NOMO-1 treated with dmso at 0.1 percent for 144 hours (cell line): ENCODE measurements at regions not wholly inside any gene's neighbourhood (a gene's known extent, or its start where the extent isn't known, plus 50 kb on each side); places are given as distances from the start of the nearest gene placed in this dataset.
"Not testable (repeated sequence)": the region's sequence is repeated elsewhere in the genome, so short reads cannot be mapped to it uniquely, and the experiment has no call there.

ENCODE experiments used
- DNase-seq: peaks from one replicate; lab custom pipeline; 2025; ENCODE audit not compliant: unreplicated experiment; lab: John Stamatoyannopoulos, UW

DNA sequence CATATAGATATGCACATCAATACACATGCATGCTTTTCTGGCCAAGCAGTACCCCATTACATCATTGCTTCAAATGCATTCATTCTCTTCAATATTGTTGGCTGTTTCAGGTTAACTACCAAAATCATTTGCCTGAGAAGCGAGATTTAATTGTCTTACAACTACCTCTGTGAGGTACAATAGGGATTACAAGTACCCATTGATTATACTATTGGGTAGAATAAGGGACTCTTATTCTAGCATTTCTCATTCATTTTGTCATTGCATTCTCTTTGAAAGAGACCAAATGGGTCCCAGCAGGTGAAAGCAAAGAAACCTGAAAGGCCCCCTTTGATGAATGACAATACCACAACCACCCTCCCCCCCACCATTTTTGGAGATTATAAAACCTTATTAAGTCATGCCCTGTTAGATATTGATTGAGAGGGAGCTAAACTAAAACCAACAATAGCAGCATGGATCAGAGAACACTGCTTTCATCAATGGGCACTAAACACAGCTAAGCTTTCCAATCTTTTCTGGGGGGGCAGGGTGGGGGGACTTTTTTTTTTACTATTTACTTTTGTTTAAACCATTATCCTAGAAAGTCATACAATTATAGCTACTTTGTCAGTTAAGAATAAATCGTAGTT lies 375.0 kb upstream of the CCNH start:
- no peak for DNase-seq

DNA sequence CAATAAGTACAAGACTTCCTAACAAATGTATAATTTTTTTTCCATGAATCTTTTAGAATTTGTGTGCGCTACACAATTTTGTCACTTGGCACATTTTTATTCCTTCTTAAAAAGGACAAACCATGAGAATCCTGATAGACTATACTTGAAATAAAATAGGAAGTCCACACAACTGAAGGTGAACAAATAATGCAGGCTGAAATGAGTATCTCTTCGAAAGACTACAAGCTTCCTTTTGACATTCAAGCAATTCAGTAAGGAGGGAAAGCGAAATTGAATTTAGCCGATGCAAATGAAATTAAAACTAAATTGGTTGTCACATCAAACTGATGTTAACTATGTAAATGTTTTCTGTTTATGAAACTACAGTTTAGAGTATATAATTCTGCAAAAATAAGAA lies 374.4 kb upstream of the CCNH start:
- DNase-seq, result no peak

DNA sequence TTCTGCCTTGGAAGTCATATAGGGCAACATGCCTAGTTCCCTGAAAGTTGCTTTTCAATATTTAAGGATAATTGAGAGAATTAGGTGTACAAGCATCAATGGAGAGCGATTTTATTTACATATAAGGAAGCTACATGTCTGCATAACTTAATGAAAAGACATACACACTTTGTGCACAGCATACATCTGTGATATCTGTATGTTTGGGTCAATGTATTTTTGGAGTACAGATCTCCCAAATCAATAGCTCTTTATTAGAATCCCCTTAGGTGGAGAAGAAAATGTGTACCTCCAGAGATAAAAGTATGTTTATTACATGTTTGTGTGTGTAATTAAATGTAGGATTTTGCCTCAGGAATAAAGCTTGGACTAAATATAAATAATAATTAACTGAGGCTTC lies 373.7 kb upstream of the CCNH start:
- DNase-seq, result no peak

DNA sequence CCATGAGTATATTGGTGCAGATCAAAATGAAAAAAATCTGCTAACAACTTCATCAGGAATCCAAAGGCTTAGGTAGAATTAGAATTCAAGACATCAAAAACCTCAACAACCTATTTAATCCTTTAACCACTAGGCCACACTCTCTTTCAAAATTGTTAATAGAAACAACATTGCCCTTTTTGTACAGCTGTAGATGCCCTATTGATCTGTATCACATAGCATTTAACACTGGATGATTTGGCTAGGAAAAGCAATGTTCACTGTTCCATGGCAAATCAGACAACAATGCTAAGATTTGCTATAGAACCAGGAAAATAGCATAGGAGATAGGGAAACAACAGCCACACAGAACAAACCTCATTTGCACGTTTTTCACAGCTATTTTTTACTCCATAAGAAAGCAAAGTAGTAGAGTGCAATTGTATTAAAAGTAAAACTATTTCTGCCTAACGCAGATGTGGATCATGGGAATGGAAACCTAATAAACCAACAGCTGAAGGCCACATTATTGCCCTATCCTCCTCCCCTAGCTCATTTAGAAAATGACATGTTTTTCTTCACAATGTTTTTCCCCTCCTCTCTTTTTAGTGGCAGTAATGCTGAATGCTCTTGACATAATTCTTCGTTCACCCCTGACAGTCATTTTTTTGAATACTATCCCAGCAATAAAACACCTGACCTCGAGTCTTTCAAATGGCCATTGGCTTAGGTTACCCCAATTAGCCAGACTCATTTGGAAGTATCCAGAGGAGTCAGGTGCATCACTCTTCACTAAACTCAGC lies 373.0 kb upstream of the CCNH start:
- no peak for DNase-seq

DNA sequence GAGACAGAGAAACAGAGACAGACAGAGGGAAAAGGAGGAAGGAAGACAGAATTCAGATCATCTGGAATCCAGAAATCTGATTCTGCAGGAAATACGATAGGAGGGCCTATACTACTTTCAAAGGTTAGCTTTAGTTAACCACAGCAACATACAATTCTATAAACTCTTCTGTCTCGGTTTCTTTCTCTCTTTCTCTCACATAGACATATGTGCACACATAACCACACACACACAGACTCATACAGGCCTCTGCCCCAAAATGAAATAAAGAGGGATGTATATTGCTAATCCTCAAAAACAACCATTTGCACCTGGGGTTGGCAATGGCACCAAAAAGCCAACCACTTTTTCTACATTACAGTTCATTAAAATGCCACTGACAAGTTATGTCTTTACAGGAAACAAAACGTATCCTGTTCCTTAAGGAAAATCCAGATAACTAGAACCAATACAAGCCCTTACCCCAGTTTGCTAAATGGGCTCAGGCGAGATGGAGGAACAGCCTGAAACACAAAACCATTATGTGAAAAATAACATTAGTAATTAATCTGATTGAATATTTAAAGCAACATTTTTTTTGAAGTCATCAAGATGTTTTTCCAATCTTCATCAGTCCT lies 372.3 kb upstream of the CCNH start:
- no peak for DNase-seq

DNA sequence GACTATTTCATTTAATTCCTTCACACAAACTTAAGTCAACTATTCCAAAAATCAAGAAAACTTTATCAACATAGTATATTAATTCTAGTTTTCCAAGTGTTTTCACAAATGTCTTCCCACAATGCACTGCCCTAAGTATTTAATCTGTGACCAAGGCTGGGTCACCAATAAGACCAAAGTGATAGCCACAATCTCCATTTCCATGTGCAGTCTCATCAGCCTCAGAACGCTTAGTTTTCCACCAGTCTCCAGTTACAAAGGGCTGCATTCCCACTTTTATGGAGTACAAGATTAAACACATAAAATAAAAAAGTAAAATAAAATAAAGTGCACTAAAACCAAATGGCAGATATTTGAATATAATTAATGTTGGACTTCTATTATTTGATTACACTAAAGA lies 371.6 kb upstream of the CCNH start:
- DNase-seq, result no peak

DNA sequence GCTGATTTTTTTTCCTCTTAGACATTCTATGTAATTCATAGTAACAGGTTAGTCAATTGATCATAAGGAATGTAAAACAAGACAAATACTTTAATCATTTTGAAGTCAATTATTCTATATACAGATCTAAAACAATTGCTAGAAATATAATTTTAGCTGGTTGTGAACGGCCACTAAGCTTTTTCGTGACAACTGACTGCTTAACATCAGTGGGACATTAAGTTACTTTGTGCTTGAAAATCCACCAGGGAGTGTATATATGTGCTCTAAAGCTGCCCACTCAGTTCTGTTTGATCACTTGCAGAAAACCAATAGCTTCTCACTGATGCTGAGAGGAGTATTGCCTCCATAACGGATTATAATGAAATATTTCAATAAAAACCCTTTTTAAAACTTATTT lies 370.2 kb upstream of the CCNH start:
- no peak for DNase-seq

DNA sequence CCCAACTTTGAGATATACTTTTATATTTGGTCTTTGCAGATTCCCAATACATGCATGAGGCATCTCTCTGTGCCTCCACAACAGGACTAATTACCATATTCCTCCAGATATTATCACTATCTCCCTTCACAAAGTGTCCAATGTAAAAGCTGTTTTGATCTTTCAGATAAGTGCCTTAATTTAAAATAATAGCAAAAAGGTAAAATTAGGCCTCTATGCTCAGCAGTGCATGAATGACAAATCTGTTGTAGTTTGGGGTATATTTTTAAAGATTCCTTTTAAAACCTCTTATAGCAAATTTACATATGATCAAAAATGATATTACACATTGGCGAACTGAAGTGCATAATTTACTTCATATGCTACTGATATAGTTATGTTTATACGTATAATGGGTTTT lies 369.2 kb upstream of the CCNH start:
- no peak for DNase-seq

DNA sequence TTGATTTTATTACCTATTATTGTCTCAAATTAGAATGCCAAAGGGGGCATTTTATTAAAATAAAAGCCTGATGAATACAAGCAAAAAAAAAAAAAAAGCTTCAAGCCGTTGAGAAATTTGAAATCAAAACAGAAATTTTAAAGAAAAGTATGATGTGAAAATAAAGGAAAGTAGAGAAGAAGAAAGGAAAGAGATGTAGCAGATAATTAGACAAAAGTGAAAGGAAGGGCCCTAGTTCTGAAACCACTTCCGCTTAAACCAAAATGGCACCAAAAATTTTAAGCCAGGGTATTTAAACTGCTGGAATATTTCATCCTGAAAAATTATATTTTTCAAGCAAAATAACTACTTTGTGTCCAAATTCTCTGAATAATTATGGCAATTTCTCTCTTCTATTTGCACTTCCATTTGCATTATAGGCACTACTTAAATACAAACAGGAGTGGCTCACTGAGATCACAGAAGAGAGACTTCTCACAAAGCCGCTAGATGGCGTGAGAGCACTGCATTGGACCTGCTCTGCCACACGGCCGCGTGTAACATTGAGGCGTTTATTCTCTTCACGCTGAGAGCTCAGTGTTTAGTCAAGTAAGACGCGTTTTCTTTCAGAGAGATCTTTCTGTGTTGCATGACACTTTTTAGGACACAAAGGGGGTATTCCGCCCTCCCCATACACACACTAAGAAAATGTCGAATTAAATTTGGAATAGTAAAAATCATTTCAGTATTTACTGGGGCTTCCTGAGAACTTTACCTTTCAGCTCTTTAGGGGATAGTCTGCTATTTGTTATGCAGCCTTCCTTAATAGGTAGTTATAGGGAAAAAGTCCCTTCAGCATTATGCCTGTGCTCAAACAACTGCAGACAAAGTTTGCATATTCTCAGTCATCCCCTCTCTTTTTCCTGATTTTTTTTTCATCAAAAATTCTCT lies 368.4 kb upstream of the CCNH start:
- peak; percentile 41 for DNase-seq

DNA sequence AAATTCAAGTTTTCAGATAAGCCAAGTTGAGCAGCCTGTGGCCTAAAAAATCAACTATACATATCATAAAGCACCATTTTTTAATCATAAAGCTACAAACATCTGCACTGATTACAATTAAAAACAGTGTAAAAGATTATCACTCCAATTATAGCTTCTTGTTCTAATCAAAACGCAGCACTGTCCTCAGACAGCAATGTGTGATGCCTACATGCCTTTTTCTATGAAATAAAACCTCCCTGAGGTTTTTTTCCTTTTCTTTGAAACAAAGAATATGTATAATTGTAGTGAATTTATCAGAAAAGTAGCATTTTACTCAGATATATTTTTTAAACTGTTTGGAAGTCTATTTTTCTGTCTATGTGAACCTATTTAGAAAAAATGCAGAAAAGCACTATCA lies 366.1 kb upstream of the CCNH start:
- DNase-seq, result no peak

DNA sequence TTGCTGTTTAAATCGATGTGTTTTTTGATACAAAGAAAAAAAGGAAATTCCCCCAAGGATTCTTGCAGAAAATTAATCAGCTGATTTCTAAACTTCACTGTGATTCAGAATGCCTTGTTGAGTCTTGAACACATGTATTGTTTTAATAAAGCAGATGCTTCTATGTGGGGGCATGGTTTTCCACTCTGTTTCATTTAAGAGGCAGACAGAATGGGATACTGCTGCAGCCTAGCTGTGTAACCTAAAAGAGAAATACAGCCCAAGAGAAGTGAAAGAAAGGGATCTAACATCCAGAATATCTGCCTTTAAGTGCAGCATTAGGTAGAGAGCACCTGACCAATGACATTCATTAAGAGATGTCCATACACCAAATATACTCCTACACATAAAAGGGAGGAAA lies 365.1 kb upstream of the CCNH start:
- DNase-seq, result no peak

DNA sequence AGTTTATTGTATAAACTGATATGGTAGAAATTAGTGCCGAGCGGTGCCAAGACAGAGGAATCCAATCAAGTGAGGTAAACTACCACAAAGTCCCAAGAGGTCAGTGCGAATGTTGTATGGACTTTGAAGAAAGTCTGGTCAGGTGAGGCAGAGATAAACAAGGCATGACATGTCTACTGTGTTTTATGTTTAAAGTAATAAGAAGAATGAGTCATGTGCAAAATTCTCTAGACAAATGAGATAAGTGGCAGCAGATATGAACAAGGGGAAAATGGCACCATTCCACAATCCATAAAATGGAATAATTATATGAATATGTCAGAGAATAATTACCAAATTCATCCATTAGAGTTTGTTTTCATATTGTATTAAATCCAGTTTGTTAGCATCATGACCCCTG lies 364.1 kb upstream of the CCNH start:
- DNase-seq, result no peak

DNA sequence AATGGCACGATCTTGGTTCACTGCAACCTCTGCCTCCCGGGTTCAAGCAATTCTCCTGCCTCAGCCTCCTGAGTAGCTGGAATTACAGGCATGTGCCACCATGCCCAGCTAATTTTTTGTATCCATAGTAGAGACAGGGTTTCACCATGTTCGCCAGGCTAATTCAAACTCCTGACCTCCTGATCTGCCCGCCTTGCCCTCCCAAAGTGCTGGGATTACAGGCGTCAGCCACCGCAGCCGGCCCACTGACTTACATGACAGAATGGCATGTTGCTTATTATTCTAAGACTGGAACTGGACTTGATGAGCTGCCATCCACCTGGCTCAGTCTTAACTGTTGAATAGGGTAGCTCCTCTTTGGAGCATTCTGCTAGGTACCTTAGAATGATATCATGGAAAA lies 363.6 kb upstream of the CCNH start:
- DNase-seq, result not testable (repeated sequence)

DNA sequence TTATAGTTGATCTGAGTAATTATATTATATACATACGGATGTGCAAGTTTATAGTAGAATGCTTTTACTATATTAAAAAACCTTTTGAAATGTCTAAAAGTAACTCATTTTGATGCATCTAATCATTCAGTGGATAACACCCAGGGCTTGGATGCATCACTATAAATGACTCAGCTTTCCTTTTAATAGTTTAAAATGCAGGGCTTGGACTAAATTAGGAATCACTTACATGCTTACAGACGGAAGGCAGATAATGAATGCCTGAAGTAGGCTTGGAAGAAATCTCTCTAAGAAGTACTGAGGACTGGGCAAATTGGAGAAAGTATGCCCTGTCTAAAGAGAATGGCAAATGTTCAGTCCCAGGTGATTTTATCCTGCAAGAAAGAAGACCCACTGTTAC lies 362.5 kb upstream of the CCNH start:
- DNase-seq, result no peak

DNA sequence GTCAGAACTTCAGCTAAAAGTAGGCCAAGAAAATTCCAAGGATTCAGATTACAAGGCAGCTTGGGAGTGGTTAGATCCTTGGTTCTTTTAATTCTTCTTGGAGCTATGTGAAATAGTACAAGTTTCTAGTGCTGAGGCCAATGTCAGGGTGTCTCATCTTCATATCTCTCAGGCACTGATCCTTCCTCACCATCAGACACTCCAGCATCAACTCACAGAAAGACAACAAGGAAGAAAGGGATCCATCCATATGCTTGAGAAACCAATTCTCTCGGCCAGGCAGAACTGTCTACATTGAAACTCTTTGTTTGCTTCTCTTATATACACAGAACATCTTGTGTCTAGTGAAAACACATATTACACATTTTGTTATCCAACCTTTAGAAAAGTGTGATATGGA lies 362.1 kb upstream of the CCNH start:
- DNase-seq, result no peak

DNA sequence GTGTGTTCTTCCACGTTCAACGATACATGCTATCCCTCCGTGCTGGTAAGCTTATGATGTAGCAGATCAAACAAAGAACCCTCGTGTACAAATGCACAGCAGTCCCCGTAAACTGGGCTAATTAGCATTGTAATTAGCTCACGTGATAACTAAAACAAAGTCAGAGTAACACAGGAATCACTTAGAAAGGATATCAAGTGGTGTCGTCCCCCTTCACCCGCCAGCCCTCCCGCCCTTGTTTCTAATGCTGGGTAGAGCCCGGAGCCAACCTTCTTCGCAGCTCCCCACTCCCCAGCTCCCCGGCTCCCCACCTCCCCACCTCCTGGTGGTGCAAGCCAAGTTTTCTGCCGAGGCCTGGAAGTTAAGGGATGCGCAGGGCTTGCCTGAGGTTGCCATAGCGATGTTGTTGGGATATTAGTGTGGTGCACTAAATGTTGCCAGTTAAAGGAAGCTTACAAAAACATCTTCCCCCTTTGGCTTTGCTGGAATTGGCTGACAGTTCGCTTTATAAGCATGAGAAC lies 357.9 kb upstream of the CCNH start:
- no peak for DNase-seq

DNA sequence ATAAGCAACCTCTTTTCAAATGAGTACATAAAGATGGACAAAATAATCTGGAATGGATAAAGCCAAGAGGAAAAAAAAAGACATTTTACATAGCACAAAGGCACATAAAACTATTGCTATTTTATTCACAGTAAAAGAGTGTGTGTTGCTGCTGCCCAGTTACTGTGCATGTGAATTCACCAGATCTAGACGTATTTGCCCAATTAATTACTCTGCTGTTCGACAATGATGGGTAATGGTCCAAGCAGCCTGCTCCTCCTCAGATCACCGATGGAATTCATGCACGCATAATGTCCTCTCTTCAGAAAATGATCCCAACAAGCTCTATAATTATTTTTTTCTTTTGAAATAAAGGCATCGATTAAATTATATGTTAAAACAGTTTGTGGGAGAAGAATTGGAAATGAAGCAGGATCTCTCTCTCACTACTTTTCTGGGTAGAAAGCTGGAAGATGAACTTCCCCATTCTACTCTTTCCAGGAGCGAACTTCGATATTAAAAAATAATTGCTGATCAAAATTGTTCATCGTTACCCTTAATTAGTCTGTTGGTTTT lies 357.4 kb upstream of the CCNH start:
- DNase-seq, result no peak

DNA sequence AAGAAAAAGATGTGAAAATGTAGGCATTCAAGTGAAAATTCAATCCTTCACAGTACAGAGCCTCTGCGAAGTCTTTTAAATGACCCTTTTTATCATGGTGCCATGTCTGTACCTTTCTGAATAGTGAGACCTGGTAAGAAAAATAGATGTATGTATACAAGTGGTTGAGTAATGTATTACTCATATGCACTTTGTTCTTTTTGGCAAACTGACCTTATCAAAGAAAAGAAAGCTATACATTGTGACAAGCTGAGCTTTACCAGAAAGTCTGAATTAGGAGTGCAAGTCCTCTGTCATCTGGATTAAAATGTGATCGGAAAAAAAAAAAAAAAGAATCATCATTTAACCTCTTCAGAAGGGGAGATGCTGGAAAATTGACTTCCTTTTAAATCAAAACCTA lies 356.4 kb upstream of the CCNH start:
- DNase-seq, result no peak

DNA sequence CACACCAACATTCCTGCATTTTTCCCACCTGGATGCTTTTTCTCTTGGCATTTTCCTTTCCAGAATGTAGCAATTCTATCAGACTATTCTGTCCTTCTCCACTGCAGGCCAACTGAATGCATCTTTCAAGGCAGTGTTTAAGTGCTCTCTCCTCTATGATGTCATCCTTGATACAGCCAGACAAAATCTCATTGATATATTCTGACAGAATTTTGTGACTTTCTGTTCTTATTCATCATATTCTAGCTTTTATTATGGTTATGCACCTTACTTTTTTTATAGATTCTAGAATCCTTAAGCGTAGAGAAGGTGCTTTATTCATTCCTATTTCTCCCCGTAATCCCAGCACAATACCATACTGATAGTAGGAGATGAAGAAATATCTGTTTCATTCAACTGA lies 355.5 kb upstream of the CCNH start:
- no peak for DNase-seq

DNA sequence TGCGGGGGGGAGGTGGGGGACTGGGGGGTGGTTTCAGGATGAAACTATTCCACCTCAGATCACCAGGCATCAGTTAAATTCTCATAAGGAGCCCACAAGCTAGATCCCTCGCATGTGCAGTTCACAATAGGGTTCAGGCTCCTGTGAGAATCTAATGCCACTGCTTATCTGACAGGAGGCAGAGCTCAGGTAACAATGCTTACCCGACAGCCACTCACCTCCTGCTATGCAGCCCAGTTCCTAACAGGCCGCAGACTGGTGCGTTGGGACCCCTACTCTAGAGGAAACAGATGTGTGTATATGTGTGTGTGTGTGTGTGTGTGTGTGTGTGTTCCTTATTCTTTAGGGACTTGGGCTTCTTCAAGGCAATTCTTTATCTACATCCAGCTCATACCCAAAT lies 352.3 kb upstream of the CCNH start:
- DNase-seq, result no peak

DNA sequence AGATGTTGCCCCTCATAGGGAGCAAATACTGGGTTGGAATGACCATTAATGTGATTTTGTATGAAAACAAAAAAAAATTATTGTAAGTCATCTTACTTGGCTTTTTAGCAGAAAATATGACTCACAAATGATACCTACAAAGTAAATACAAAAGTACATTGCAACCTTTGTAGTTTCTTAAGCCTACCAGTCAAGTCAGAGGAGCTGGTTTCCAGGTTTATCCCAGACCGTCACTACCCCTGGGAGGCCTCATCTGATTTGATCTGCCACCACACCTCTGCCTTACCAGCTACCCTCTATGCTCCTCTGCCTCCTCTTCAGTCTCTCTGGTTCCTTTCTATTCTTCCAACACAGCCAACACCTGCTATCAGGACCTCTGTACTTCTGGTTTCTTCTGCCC lies 349.9 kb upstream of the CCNH start:
- DNase-seq, result no peak
